Adrenal gland (tissue), 5 donors: ENCODE measurements at regions not wholly inside any gene's neighbourhood (a gene's known extent, or its start where the extent isn't known, plus 50 kb on each side); places are given as distances from the start of the nearest gene placed in this dataset.

ENCODE experiments used
- CTCF ChIP-seq, 6 experiments: fragments of 450-650 bp in 4 of 6; fragments of 200-600 bp in 2 of 6; sonication (generic) in 1 of 6; IDR thresholded peaks; 1 replicate in 5 of 6; 2 replicates in 1 of 6; pipeline versions ENCODE4 v1.5.1 to v1.8.0; 2016 to 2021; ENCODE audit warnings: antibody characterized with exemption in 6 of 6, mild to moderate bottlenecking in 2 of 6, moderate library complexity in 1 of 6
- POLR2A ChIP-seq, 2 donors: fragments of 450-650 bp; IDR thresholded peaks; one replicate each; pipeline ENCODE4 v1.6.1; 2017; ENCODE audit warnings: antibody characterized with exemption in 2 of 2, mild to moderate bottlenecking in 2 of 2, moderate library complexity in 1 of 2
- donor health status: DM: no; HTN: no; CAD: no.

DNA sequence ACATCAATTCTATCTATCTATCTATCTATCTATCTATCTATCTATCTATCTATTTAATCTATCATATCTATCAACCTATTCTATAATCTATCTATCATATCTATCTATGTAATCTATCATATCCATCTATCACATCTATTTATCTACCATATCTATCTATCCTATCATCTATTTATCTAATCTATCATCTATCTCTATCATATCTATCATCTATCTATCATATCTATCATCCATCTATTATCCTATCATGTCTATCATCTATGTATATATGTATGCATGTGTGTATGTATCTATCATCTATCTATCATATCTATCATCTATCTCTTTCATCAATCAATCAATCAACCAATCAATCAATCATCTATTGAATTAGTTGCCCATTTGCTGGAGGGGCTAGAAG, 159.3 kb upstream of the GALNT17 start:
- TF ChIP-seq CTCF (IDR thresholded peaks at IDR 0.05) (no peak), POLR2A (IDR thresholded peaks at IDR 0.05) (no peak)
